GM04504 (cell line): ENCODE measurements at regions not wholly inside any gene's neighbourhood (a gene's known extent, or its start where the extent isn't known, plus 50 kb on each side); places are given as distances from the start of the nearest gene placed in this dataset.

ENCODE experiments used
- DNase-seq: peaks from one replicate; pipeline ENCODE4 v3.0.0-alpha.2; 2012; ENCODE audit warnings: low read depth

GRCh38 chr2:41486948-41487347 is 560.9 kb upstream of the PKDCC start:
- DNase-seq = no peak

- no peak for DNase-seq
Measured at GRCh38 chr2:41488888-41489287, 558.9 kb upstream of the PKDCC start.

GRCh38 chr2:41489638-41490037 is 558.2 kb upstream of the PKDCC start:
- no peak for DNase-seq

GRCh38 chr2:41495050-41495449 is 552.8 kb upstream of the PKDCC start:
- no peak for DNase-seq

GRCh38 chr2:41496908-41497307 is 550.9 kb upstream of the PKDCC start:
- DNase-seq = no peak

- DNase-seq = no peak
Measured at GRCh38 chr2:41498781-41499180, 549.0 kb upstream of the PKDCC start.

GRCh38 chr2:41500895-41501294 is 546.9 kb upstream of the PKDCC start:
- DNase-seq = no peak

GRCh38 chr2:41502752-41503151 is 545.1 kb upstream of the PKDCC start:
- DNase-seq = no peak

- no peak for DNase-seq
Measured at GRCh38 chr2:41504532-41504931, 543.3 kb upstream of the PKDCC start.

- DNase-seq = no peak
Measured at GRCh38 chr2:41510108-41510507, 537.7 kb upstream of the PKDCC start.

GRCh38 chr2:41521211-41521610 is 526.6 kb upstream of the PKDCC start:
- no peak for DNase-seq

- no peak for DNase-seq
Measured at GRCh38 chr2:41527525-41528323, 520.1 kb upstream of the PKDCC start.

- DNase-seq = no peak
Measured at GRCh38 chr2:41535575-41535974, 512.2 kb upstream of the PKDCC start.

GRCh38 chr2:41540272-41540998 is 507.4 kb upstream of the PKDCC start:
- no peak for DNase-seq

- DNase-seq = no peak
Measured at GRCh38 chr2:41543726-41544125, 504.1 kb upstream of the PKDCC start.

- no peak for DNase-seq
Measured at GRCh38 chr2:41544709-41545108, 503.1 kb upstream of the PKDCC start.

- DNase-seq = no peak
Measured at GRCh38 chr2:41546031-41546430, 501.8 kb upstream of the PKDCC start.

- DNase-seq = no peak
Measured at GRCh38 chr2:41568648-41569047, 479.2 kb upstream of the PKDCC start.

GRCh38 chr2:41572154-41572553 is 475.7 kb upstream of the PKDCC start:
- DNase-seq = no peak

GRCh38 chr2:41576423-41576822 is 471.4 kb upstream of the PKDCC start:
- no peak for DNase-seq

- DNase-seq = no peak
Measured at GRCh38 chr2:41579806-41580205, 468.0 kb upstream of the PKDCC start.

- DNase-seq = no peak
Measured at GRCh38 chr2:41580806-41581205, 467.0 kb upstream of the PKDCC start.

- DNase-seq = no peak
Measured at GRCh38 chr2:41595240-41595639, 452.6 kb upstream of the PKDCC start.

- DNase-seq = no peak
Measured at GRCh38 chr2:41597680-41598079, 450.1 kb upstream of the PKDCC start.
